AG09319 (cell line): ENCODE measurements at regions not wholly inside any gene's neighbourhood (a gene's known extent, or its start where the extent isn't known, plus 50 kb on each side); places are given as distances from the start of the nearest gene placed in this dataset.

ENCODE experiments used
- DNase-seq: peaks from one replicate; pipeline ENCODE4 v3.0.0-alpha.2; 2010; ENCODE audit warnings: low read depth; ENCODE audit errors: extremely low read depth
- TF ChIP-seq, protein P1 (sequence below): IDR thresholded peaks from 2 replicates; pipeline ENCODE4 v1.5.1; 2011; ENCODE audit warnings: low read depth, mild to moderate bottlenecking, inconsistent platforms, low read length, moderate library complexity

DNA sequence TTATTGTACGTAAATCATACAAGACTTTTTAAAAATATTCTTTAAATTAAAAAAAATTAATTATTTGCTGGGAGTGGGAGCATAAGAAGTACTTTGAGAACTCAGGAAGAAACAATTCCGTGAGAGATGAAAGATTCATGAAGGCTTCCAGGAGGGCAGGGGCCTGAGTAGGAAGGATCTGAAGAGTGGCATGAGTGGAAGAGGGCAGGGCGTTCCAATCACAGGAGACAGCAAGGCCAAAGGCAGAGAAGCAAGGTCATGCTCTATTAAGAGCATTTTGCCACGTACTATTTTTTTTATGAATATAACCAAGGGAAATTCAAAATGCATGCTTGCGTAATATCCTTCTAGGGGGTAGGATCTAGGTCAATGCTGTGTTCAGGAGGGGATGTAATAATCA, 265.5 kb downstream of the ZNF608 start:
- DNase-seq: no peak
- TF ChIP-seq, protein P1, sequence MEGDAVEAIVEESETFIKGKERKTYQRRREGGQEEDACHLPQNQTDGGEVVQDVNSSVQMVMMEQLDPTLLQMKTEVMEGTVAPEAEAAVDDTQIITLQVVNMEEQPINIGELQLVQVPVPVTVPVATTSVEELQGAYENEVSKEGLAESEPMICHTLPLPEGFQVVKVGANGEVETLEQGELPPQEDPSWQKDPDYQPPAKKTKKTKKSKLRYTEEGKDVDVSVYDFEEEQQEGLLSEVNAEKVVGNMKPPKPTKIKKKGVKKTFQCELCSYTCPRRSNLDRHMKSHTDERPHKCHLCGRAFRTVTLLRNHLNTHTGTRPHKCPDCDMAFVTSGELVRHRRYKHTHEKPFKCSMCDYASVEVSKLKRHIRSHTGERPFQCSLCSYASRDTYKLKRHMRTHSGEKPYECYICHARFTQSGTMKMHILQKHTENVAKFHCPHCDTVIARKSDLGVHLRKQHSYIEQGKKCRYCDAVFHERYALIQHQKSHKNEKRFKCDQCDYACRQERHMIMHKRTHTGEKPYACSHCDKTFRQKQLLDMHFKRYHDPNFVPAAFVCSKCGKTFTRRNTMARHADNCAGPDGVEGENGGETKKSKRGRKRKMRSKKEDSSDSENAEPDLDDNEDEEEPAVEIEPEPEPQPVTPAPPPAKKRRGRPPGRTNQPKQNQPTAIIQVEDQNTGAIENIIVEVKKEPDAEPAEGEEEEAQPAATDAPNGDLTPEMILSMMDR: no peak

GRCh38 chr5:124480022-124480421, 266.4 kb downstream of the ZNF608 start:
- DNase-seq: no peak
- TF ChIP-seq, protein P1: no peak

- no peak for DNase-seq
- TF ChIP-seq, protein P1: no peak
Observed at GRCh38 chr5:124478264-124478663, 268.2 kb downstream of the ZNF608 start.

DNA sequence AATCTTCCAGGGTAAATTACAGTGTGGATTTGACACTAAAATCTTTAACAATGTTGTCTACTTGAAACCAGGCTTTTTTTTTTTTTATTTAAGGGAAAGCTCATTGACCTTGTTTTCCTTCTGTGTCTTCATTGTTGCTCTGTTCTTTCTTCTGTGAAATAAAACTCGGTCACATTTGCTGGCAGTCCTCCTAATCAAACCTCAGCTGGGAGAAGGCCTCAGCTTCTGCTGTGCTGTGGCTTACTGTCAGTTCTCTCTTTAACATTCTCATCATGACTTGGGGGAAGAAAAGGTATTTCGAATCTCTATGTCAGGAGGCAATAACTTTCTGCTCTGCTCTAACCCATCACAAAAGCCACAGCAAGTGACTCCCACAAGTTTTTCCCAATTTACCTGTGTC, 268.9 kb downstream of the ZNF608 start:
- no peak for DNase-seq
- TF ChIP-seq, protein P1: no peak

GRCh38 chr5:124477062-124477461, 269.4 kb downstream of the ZNF608 start:
- TF ChIP-seq, protein P1: no peak

DNA sequence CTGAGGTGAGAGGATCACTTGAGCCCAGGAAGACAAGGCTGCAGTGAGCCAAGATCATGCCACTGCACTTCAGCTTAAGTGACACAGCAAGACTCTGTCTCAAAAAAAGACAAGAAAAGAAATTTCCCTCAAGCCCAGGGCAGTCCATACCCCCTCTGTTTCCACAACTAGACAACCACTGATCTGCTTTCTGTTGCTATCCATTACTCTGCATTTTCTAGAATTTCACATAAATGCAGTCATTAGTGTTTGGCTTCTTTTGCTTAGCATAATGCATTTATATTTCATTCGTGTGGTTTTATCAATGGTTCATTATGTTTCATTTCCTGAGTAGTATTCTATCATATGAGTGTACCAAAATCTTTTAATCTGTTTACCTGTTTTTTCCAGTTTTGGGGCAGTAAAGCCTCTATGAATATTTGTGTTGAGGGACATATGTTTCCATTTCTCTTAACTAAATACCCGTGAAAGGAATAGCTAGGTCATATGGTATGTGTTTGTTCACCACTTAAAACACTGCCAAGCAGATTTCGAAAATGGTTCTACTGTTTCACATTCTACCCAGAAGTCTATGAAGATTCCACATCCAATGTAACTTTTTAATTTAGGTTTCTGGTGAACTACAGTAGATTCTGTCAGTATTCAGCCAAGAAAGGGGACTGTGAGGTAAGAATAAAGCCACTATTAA, 271.8 kb downstream of the ZNF608 start:
- DNase-seq: peak; percentile 62
- TF ChIP-seq, protein P1: no peak

More at GRCh38 chr5:124477062-124477461, 269.4 kb downstream of the ZNF608 start:
- DNase-seq: no peak

- no peak for DNase-seq
- TF ChIP-seq, protein P1: no peak
Observed at GRCh38 chr5:124468671-124469411, 277.6 kb downstream of the ZNF608 start.
